Mesothelial cell of epicardium (in vitro differentiated cells): ENCODE measurements at regions not wholly inside any gene's neighbourhood (a gene's known extent, or its start where the extent isn't known, plus 50 kb on each side); places are given as distances from the start of the nearest gene placed in this dataset.

Source experiments
- DNase-seq, 2 experiments: peaks; one replicate each; pipeline ENCODE4 v3.0.0; 2021; ENCODE audit warnings: low spot score in 2 of 2; ENCODE audit not compliant: unreplicated experiment in 2 of 2
- H3K27ac Mint-ChIP-seq: 2 replicates; pipeline ENCODE4 v1.8.0; 2021; ENCODE audit warnings: mixed read lengths
- H3K27me3 Mint-ChIP-seq: 2 replicates; pipeline ENCODE4 v1.8.0; 2021; ENCODE audit warnings: low read depth, mixed read lengths
- H3K36me3 Mint-ChIP-seq: 2 replicates; pipeline ENCODE4 v1.8.0; 2021; ENCODE audit warnings: mixed read lengths
- H3K4me1 Mint-ChIP-seq: 2 replicates; pipeline ENCODE4 v1.8.0; 2021; ENCODE audit warnings: mixed read lengths
- H3K4me3 Mint-ChIP-seq: 2 replicates; pipeline ENCODE4 v1.8.0; 2021; ENCODE audit warnings: mild to moderate bottlenecking, moderate library complexity, mixed read lengths
- H3K9me3 Mint-ChIP-seq: 2 replicates; pipeline ENCODE4 v1.8.0; 2021; ENCODE audit warnings: mixed read lengths
- CTCF ChIP-seq: fragments of 200-600 bp; sonication (generic); IDR thresholded peaks from one replicate; pipeline ENCODE4 v1.5.0; 2021; ENCODE audit warnings: antibody characterized with exemption; ENCODE audit not compliant: unreplicated experiment

DNA sequence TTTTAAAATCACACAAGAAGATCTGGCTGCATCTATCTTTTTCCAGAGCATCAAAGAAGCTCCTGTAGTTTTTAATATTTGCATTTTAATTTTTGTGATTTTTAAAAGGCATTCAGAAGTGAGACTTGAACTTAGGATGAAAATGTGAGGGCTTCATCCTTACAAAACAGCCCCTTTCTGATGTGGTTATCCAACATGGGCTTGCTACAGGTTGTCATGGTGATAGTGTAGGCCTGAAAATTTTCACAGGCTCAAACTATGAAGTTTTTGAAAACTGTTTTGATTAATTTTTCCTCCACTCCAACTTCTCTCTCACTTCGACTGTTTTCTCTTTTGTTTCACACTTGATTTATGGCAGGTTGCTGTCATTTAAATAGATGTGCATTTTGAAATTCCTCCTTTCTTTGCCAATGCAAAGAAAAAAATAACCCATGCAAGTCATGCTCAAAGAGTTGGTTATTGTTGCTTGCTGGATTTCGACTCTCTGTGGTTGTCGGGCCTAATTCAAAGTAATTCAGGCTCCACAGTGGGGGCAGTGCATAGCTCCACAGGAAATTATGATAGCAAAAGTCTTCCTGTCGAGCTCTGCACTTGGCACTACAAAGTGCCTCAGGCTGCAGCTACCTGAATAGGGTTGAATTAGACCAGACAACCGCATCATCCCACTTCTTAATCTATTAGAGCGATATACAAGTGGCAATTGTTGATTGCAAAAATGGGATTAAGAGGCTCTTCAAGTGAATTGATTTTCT, 201.0 kb upstream of the GPR101 start:
- Mint-ChIP-seq H3K4me3 (no peak overlapping the region), H3K36me3 (no peaks in the 10 kb centered on the region), H3K27ac (no peak overlapping the region), H3K9me3 (peaks cover 18% of the 10 kb centered on the region), H3K27me3 (no peaks in the 10 kb centered on the region), H3K4me1 (no peaks in the 10 kb centered on the region)
- TF ChIP-seq CTCF: no peak
- no peak for DNase-seq

- no peaks in the 10 kb centered on the region for H3K36me3 Mint-ChIP-seq
- peaks cover 2% of the 10 kb centered on the region for H3K27me3 Mint-ChIP-seq
- H3K4me3 Mint-ChIP-seq: no peak overlapping the region
- no peak overlapping the region for H3K27ac Mint-ChIP-seq
- H3K4me1 Mint-ChIP-seq: no peaks in the 10 kb centered on the region
- no peak for DNase-seq
- H3K9me3 Mint-ChIP-seq: peaks cover 16% of the 10 kb centered on the region
- no peak for TF ChIP-seq CTCF
Observed at GRCh38 chrX:137233478-137233877, 199.7 kb upstream of the GPR101 start.

DNA sequence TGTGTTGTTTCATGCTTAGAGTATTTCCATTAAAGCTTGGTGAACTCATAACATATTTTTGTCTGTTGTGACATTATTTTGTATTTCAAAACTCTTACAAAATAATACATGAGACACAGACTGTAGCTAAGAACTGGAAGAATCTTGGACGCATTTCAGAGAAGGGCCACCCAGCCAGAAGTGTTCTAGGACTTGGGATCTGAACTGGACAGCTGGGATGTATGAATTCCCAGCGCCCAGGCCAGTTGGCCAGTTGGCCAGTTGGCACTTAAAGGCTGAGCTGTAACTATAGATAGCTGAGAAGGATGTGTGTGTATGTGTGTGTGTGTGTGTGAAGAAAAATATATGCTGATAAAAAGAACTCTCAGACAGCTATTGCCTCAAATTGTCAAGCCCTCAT, 193.4 kb upstream of the GPR101 start:
- no peak overlapping the region for H3K4me3 Mint-ChIP-seq
- TF ChIP-seq CTCF: no peak
- H3K36me3 Mint-ChIP-seq: no peaks in the 10 kb centered on the region
- H3K9me3 Mint-ChIP-seq: peaks cover 32% of the 10 kb centered on the region
- no peak for DNase-seq
- H3K27me3 Mint-ChIP-seq: peaks cover 2% of the 10 kb centered on the region
- H3K27ac Mint-ChIP-seq: no peak overlapping the region
- no peaks in the 10 kb centered on the region for H3K4me1 Mint-ChIP-seq

DNA sequence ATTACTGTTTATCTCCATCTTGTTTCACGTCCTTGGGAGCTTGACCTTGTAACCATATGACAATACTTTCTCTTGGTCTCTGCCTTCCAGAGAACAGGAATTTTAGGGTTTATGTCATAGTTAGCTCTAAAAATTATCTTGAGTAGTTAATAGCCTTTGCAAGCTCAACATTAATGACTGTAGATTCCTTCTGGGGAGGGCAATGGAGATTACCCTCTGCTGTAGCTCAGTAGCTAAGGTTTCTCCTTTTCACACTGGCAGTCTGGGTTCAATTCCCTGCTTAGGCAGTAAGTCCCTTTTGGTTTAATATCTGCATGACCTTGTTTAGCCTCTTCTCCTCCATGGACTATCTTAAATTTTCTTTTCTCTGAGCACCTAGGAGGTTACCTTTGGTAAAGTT, 181.7 kb upstream of the GPR101 start:
- H3K36me3 Mint-ChIP-seq: no peaks in the 10 kb centered on the region
- H3K9me3 Mint-ChIP-seq: peaks cover 45% of the 10 kb centered on the region
- no peaks in the 10 kb centered on the region for H3K4me1 Mint-ChIP-seq
- H3K27me3 Mint-ChIP-seq: no peaks in the 10 kb centered on the region
- no peak overlapping the region for H3K4me3 Mint-ChIP-seq
- no peak for TF ChIP-seq CTCF
- DNase-seq: no peak
- no peak overlapping the region for H3K27ac Mint-ChIP-seq

DNA sequence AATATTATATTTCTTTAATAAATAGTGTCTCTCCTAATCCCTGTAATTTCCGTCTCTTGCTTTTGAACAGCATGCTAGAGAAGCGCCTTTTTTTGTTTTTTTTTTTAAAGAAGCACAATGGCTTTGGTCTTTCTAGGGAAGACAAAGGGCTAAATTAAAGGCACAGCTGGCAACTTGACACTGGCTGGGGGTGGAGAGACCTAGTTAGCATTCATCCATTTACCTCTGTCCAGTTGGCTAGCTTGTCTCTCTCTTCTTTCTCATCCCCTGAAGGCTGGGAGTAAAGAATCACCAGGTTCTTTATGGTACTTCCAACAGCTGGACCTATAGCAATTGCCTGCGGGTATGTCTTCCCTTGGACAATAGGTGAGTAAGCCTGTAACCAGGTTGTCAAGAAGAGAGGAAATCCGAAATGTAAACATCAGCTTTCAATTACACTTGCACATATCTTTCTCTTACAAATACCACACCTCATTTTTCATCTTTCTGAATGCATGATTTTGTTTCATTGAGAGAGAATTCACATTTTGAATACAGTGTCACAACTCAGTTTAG, 178.4 kb upstream of the GPR101 start:
- Mint-ChIP-seq H3K4me3 (no peak overlapping the region), H3K27me3 (no peaks in the 10 kb centered on the region), H3K27ac (no peak overlapping the region), H3K4me1 (no peaks in the 10 kb centered on the region), H3K9me3 (peaks cover 45% of the 10 kb centered on the region), H3K36me3 (no peaks in the 10 kb centered on the region)
- DNase-seq: no peak
- no peak for TF ChIP-seq CTCF
